ENCODE measurements at regions not wholly inside any gene's neighbourhood (a gene's known extent, or its start where the extent isn't known, plus 50 kb on each side); places are given as distances from the start of the nearest gene placed in this dataset.

DNA sequence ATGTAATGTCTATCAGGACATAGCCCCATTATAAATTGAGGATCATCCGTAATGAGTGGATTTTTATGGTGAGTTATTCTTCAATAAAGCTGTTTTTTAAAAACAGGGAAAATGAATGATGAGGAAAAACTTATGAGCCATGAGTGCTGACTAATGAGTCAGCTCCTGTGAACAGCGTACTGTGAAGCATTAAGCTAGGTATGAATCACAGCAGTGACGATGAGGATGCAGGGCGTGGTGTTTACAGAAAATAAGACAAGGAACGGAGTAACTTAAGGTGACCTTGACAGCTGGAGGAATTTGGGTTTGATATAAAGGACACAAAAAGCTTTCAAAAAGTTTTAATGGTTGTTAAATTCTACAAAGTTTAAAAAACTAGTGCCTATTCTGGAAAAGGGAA lies 96.3 kb downstream of the FOXF2 start:
- DNase-seq, result no peak

- DNase-seq, result no peak
Measured at GRCh38 chr6:1486387-1486786, 97.0 kb downstream of the FOXF2 start.

DNA sequence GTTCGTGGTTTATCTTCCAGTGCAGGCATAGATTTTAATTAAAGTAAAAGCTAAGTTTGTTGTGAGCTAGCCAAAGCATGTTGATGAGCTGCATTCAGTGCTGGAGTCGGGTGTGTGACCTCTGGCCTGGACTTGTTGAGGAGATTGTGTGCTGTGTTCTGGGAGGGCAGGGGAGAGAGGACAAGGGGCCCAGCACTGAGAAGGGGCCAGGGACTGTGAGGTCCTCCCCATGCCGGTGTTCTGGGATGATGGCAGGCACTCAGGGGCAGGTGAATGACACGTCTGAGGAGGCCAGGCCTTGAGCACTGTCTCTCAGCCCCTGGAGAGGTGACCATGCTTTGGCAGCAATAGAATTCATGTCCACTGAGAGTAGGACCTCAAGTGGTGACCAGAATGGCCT lies 97.9 kb downstream of the FOXF2 start:
- DNase-seq, result no peak

GRCh38 chr6:1491025-1491424 lies 101.6 kb downstream of the FOXF2 start:
- DNase-seq, result no peak

GRCh38 chr6:1491591-1492319 lies 102.4 kb downstream of the FOXF2 start:
- DNase-seq, result no peak

- DNase-seq, result no peak
Measured at GRCh38 chr6:1494671-1495070, 105.3 kb downstream of the FOXF2 start.

GRCh38 chr6:1495344-1495743 lies 106.0 kb downstream of the FOXF2 start:
- no peak for DNase-seq

GRCh38 chr6:1496092-1496491 lies 106.7 kb downstream of the FOXF2 start:
- DNase-seq, result no peak

DNA sequence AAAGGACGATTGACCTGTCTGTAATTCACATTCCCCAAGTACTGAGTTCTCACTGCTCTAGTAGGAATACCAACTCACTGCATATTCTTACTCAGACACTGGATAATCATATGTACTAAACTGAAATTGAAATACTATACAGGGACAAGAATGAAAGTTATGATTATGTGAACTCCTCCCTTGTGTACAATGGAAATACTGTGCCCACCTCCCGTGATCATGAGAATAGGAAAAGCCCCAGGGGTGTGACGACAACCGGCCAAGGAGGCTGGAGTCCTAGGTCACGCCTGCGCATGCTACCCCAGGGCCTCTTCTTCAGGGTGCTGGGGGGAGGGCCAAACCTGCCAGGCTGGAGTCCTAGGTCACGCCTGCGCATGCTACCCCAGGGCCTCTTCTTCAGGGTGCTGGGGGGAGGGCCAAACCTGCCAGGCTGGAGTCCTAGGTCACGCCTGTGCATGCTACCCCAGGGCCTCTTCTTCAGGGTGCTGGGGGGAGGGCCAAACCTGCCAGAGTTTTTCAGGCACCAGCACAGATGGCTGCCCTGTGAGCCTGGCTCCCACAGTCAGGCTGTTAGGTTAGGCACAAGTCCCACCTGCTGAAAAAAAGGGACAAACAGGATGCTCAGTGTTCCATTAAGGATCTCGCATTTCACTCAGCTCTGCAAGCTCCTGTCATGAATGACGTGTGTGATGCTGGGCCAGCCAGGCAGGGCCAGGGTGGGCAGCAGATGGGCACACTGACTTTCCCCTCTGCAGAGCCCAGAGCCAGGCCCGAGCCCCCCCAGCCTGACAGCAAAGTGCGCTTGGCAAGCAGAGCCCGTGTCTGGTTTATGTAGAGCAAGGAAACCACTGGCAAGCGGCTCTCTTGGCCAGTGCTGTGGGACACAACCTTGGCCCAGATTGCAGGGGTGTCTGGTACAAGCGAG lies 107.7 kb downstream of the FOXF2 start:
- DNase-seq, result no peak

DNA sequence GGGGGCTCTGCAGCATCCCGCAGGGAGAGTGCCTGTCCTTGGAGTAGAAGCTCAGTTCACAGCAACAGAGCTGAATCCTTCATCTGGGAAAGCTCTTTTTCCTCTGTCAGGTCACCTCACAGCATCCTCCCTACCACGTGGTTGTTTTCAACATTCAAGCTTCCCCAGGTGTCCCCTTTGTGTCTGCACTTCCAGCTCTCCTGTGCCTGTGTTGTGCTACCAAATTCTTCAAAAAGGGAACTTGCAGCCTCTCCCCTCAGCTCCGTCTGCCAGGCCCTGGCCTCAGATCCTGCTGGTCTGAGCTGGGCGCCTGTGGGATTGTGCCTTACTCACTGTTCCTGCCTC lies 108.4 kb downstream of the FOXF2 start:
- DNase-seq, result no peak

DNA sequence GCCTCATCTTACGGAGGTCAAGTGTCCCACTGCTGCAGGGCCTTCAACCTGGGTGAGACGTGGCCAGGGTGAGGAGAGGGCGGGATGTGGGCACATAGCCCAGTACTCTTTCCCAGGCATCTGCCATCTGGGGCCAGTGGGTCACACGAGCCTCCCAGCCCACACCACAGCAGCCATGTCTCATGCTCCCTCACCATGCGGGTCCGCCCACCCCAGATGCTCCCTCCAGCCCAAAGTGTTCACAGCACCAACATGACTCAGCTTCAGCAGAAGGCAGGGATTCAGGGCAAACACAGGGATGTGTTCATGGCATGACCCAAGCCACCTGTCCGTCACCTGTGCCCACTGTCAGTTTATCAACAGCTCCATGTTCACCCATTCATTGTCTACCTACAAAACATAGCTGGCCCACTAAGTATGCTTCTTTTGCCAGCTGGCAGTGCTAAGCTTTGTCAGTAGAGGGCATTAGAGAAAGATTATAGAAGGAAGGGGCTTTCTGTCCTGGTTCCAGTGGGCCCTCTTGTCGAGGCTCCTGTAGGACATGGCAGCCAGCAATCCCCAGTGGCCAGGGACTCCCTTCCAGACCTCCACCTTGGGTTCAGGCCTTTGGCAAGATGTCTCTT lies 109.2 kb downstream of the FOXF2 start:
- no peak for DNase-seq

DNA sequence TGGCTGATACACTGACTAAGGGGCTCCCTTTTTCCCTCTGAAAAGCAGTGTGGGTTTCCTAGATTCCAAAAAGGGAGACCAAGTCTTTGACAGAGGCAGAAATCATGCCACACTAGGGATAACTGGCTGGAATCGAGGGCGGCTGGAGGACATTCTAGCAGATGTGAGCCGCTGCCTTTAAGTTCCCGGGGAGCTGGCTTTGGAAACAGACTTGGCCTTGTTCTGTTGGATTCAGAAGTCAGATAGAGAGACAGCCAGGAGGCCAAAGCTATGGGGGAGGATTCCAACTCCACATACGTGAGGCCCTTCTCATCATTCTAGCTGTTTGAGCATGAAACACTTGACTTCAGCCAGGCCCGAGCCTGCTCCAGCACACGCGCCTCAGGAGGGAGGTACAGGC lies 109.9 kb upstream of the FOXC1 start:
- no peak for DNase-seq

- DNase-seq, result no peak
Measured at GRCh38 chr6:1500913-1501312, 108.8 kb upstream of the FOXC1 start.

DNA sequence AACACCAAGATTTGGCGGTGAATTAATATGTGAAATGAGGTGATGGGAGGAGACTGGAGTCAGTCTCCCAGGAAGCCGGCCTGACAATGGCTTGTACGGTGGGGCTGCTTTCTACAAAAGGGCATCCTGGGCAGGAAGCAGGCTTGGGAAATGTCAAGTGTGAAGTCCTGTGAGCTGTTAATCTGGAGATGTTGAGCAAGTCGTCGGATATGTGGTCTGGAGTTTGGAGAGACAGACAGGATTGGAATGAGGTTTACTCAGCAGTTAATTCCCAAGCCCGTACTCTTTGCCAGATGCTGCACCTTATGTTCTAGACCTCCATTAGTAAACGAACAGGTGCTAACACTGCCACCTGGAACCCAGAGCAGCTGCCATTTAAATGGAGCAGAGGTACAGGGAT lies 107.7 kb upstream of the FOXC1 start:
- DNase-seq, result no peak

- DNase-seq, result no peak
Measured at GRCh38 chr6:1503811-1504210, 105.9 kb upstream of the FOXC1 start.

GRCh38 chr6:1504465-1504864 lies 105.2 kb upstream of the FOXC1 start:
- DNase-seq, result no peak

DNA sequence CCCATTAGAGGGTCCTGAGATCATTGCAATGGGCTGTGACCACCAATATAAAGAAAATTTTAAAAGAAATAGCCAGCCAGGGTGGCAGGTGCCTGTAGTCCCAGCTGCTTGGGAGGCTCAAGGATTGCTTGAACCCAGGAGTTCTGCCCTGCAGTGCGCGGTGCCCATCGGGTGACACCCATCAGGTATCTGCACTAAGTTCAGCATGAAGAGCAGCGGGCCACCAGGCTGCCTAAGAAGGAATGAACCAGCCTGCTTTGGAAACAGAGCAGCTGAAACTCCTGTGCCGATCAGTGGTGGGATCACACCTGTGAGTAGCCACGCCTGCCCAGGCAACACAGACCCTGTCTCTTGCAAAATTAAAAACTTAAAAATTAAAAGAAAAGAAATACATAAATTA lies 102.5 kb upstream of the FOXC1 start:
- no peak for DNase-seq

DNA sequence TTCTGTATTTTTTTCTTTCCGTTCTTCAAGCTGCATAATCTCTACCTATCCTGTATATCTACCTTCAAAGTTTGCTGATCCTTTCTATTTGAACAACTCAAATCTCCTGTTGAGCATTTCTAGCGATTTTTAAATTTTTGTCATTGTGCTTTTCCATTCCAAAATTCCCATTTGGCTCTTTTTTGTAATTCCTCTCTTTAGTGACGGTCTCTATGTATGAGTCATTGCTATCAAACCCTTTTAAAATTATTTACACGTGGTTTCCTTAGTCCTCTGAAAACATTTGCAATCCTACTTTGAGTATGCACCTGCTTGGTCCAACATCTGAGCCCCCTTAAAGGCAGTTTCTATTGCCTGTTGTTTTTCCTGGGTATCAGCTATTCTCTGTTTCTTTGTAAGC lies 100.5 kb upstream of the FOXC1 start:
- DNase-seq, result no peak

DNA sequence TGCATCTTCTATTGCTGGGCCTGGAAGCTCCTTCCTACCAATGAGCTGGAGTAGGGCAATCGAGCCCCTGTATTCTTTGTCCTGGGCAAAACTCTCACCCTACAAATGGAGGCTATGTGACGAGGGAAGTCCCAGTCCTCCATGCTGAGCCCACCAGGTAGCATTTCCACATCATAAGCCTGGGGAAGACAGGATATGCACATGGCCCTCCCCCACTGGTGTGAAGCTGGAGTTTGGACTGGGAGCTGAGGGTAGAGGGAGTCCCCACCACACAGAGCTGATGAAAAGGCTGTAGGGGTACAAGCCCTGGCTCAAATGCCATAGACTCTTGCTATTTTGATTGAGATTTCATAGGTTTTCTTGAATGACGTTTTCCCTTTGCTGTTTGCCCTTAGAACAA lies 99.5 kb upstream of the FOXC1 start:
- DNase-seq, result no peak

DNA sequence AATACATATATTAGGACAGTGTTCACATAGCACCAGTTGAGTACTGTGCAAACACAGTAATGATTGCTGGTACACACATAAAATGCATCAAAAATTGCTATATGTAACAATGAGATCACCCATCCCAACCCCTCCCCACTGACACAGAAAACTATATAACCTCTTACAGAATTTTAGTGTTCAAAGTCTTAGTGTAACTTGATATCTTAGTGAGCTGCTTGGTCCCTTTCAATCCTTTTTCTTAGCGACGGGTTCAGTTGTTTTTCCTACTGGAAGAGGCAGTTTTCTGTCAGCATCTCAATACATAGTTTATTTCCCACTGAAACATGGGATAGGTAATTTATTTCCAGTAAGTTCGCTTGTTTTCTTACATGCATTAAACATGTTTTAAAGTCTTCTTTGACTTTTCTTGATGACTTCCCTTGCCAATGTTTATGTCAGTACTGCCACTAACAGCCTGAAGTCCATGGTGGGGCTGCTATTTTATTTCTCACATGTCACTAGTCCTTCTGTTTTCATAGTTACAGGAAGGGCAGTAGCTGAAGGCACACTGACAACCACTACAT lies 96.4 kb upstream of the FOXC1 start:
- DNase-seq, result no peak

GRCh38 chr6:1514078-1514477 lies 95.6 kb upstream of the FOXC1 start:
- DNase-seq, result no peak

DNA sequence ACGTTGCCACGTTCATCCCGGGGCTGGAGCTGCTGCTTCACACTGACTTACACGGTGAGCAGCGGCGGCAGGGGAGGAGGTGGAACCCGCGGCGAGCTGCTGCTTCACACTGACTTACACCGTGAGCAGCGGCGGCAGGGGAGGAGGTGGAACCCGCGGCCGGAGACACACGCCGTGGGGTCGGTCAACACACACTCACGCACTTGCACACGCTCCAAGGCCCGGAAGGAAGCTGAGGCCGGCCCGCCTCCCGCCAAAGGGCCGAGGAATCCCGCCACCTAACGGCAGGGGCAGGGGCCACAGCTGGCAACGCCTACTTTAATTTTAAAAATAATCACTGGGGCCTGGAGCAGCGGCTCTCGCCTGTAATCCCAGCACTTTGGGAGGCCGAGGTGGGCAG lies 94.4 kb upstream of the FOXC1 start:
- DNase-seq, result no peak

DNA sequence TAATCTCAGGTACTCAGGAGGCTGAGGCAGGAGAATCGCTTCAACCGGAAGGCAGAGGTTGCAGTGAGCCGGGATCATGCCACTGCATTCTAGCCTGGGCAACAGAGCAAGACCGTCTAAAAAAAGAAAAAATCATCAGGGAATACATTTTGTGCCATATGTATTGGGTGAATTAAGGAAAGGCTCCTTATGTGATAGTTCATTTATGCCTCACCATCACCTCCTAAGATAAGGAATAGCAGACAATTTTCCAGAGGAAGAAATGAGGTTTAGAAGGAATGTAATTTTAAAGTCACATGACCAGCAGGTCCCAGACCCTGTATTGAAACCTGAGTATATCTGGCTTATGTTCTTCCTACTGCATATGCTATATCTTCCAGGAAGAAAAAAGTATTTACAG lies 93.9 kb upstream of the FOXC1 start:
- DNase-seq, result no peak

Data from occipital lobe (tissue), 1 donor.